GM21528 (cell line): ENCODE measurements at regions not wholly inside any gene's neighbourhood (a gene's known extent, or its start where the extent isn't known, plus 50 kb on each side); places are given as distances from the start of the nearest gene placed in this dataset.

Experiments used
- ATAC-seq: cut with Tn5 transposase; IDR thresholded peaks from one replicate; pipeline ENCODE4 v1.9.1; 2021; ENCODE audit warnings: mild to moderate bottlenecking, moderate library complexity; ENCODE audit not compliant: unreplicated experiment, low FRiP score

DNA sequence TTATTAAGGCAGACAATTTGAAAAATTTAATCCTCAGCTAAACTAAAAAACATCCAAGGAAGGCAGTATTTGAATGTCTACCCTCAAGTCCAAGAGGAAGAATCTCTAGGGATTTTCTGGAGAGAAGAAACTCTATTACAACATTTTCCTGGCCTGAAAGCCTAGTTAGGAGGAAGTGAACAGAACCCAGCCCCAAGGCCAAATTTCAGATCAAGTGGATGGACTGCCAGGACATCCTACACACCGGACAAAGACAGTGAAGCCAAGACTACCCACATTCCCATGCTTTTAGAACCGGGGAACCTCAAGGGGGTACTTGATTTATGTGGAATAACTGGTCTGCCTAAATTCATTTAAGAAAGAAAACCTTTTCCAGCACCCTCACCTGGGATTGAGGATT, 108.9 kb upstream of the MEOX2 start:
- ATAC-seq, result no peak

DNA sequence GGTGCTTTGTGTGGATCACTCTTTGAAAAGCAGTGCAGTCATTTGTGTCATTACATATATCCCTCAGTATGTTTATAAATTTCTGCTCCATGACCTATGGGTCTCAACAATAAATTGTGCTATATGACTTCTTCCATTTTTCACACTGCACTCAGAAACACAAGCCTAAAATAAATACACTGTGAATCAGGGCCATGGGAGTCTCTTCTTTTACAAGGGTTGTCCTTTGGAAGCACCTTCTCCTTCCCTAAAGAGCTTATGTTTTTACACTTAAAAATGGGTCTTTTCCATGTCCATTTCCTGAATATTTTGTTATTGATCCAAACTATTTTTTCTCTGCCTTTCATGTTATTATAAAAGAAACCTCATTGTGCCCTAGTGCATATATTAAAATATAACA, 108.3 kb upstream of the MEOX2 start:
- ATAC-seq, result no peak

DNA sequence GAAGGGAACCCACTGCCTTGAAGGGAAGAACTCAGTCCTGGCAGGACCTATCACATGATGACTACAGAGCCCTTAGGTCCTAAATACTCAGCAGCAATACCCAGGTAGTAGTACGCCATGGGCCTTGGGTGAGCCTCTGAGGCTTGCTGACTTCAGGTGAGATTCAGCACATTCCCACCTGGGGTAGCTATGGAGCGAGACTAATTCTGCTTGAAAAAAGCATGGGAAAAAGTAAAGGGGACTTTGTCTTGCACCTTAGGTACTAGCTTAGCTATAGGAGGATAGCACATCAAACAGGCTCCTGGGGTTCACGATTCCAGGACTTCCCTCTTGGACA, 98.2 kb upstream of the MEOX2 start:
- ATAC-seq, result no peak

DNA sequence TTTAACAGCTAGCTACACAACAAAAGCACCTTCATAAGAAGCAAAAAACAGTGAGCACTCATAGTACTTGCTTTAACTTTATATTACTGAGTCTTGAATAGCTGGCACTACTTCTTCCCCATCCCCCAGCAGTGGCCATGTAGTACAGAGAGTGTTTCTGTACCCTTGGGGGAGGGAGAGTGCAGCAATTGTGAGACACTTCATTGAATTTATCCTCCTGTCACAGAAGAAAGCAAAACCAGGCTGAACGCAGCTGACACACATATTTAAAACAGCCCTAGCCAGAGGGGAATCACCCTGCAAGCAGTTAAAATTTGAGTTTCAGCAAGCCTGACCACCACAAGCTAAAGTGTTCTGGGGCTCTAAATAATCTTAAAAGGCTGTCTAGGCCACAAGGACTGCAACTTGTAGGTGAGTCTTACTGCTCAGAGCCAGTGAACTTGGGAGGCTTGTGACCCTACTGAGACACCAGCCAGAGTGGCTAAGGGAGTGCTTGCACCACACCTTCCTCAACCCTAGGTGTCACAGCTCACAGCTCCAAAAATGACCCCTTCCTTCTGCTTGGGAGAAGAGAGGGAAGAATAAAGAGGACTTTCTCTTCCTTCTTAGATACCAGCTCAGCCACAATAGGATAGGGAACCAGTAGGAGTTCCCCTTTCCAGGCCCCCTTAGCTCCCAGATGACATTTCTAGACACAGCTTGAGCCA, 97.7 kb upstream of the MEOX2 start:
- ATAC-seq, result no peak

DNA sequence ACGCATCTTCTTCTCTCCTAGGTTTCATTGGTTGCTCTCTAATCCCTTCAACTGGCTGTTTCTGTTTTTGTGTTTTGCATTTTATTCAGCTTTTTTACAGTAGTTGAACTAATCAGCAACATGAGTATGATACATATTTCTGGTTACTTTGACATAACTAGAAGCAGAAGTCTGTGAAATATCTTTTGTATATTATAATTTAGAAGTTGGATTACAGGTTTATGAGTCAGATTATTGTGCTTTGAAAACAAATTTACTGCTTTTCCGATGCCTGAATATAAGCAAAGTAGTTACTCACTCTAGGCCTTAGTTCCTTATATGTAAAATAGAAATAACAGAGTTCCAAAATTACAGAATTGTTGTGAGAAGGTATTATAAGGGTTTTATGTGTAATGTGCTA, 96.2 kb upstream of the MEOX2 start:
- ATAC-seq, result no peak

DNA sequence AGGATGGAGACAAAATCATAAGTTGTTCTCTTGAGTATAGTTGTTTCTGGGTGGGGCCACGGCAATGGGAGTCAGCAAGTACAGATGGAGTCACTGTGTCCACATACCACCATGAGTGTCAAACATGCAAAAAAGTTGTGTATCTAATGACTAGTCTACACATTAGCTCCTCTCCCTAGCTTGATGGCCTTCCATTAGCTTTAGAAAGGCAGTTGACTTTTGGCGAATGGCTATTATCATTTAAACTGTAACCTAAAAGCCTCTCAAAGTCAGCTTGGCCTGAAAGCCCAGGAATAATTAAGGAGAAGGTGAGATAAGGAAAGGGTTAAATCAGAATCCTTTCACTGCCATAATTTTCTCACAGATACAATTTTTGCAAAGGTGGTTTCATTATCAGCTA, 95.5 kb upstream of the MEOX2 start:
- ATAC-seq, result no peak

DNA sequence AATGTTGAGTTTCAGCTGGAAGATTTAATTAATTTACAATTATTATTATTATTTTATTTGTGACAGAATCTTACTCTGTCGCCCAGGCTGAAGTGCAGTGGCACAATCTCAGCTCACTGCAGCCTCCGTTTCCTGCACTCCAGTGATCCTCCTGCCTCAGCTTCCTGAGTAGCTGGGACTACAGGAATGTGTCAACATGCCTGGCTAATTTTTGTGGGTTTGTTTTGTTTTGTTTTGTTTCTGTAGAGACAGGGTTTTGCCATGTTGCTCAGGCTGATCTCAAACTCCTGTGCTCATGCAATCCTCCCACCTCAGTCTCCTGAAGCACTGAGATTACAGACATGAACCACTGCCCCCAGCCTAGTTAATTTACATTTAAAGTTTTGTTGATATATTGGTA, 93.8 kb upstream of the MEOX2 start:
- no peak for ATAC-seq

DNA sequence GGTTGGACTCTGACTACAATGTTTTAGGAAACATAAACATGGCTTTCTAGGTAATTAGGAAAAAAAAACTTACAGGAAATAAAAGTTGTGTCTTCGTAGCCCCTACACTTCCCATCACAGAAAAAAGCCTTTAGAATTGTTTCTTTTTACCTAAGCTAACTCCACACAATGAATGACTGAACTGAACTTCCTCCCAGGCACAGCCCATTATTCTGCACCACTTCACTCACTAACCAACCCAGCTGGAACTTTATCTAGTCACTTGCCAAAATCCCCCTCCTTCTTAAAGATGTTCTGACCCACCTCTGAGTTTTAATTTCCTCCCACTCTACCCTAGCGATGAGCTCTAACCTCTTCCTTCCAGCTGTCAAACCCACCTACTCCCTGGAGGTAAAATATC, 91.7 kb upstream of the MEOX2 start:
- no peak for ATAC-seq

DNA sequence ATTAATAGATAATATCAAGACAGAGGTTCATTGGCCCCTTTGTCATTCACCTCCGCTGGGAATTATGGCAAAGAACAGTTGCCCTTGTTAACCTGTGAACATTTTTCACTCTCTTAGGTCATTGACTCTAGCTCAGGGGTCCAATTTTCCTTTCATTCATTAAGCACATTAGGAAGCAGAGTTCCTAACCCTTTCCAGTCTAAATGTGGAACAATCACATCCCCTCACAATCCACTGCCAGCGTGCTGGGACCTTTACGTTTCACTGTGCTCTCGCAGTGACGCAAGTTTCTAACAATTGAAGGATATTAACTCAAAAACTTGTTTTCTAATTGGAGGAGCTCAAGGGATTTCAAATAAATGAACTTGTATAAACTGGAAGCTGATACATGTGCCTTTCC, 79.3 kb upstream of the MEOX2 start:
- no peak for ATAC-seq

DNA sequence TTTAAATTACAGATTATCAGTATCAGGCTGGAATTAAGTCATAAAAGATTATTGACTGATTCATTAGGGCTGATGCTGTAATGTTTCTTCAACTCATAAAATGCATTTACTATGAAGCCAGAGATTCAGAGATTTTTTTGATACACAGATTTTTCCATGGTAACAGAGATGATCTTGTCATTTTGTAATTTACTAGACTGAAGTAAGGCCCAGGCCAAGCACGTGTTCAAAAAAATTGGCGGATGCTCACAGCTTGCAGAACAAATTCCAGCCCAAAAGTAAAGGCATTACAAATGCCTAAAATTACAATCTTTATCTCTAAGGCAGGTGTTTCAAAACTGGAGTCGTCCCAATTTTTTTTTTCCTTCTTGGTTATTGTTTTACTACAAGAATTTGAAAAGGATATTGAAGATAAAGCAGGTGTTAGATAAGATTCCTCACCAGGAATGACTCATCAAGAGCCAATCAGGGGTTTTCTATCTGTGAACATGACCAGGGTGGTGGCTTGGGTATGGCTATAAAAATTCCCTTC, 78.4 kb upstream of the MEOX2 start:
- ATAC-seq, result no peak

DNA sequence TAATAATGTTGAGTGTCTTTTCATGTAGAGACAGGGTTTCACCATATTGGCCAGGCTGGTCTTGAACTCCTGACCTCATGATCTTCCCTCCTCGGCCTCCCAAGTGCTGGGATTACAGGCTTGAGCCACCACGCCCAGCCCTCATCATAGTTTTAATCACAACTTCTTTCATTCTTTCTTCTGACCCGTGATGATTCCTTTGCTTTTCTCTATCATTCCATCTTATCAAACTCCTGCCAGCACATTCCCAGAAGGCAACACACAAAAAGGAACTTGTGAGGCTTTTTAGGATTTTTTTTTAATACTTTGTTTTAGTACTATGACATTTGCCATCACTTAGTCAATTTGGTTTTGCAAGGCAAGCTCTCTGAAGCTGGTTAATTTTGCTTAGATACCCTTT, 77.5 kb upstream of the MEOX2 start:
- ATAC-seq, result no peak

DNA sequence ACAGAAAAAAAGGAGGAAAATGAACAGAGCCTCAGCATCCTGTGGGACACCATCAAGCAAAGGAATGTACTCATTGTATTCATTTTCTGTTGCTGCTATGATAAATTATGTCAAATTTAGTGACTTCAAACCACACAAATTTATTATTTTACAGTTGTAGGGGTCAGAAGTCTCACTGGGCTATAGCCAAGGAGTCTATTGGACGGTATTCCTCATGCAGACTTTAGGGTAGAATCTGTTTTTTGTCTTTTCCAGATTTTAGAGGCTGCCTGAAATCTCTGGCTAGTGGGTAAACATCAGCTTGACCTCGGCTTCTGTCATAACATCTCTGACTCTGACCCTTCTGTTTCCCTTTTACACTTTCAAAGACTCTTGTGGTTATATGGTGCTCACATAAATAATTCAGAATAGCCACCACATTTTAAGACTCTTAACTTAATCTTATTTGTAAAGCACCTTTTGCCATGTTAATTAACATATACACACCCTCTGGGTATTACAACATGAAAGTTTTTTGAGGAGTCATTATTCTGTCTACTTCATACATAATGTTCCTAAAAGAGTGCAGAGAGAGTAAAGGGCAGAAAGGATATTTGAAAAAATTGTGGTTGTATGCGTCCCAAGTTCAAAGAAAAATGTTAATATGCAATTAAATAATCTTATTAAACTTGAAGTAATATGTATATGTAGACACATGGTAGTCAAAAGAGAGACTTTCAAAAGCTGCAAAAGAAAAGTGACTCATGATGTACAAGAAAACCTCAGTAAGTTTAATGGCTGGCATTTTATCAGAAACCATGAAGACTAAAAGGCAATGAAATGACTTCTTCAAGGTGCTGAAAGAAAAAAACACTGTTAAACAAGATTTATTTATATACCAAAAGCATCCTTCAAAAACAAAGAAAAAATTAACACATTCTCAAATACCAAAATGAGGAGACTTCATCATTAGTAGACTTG, 70.8 kb upstream of the MEOX2 start:
- ATAC-seq, result no peak

DNA sequence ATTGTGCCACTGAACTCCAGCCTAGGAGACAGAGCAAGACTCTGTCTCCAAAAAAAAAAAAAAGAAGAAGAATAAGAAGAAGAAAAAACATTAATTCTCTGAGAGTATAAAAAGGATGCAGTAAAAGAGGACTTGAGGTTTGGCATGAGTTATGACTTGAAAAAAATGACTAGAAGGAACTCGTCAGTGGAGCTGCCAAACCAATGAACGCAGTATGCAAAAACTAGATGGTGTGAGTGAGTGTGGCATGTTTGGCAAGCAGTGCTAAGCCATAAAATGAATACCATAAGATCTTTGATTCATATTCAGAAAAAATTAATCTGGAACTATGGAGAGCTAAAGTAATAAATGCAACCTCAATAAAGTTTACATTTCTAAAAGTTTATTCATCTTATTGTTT, 68.6 kb upstream of the MEOX2 start:
- no peak for ATAC-seq

DNA sequence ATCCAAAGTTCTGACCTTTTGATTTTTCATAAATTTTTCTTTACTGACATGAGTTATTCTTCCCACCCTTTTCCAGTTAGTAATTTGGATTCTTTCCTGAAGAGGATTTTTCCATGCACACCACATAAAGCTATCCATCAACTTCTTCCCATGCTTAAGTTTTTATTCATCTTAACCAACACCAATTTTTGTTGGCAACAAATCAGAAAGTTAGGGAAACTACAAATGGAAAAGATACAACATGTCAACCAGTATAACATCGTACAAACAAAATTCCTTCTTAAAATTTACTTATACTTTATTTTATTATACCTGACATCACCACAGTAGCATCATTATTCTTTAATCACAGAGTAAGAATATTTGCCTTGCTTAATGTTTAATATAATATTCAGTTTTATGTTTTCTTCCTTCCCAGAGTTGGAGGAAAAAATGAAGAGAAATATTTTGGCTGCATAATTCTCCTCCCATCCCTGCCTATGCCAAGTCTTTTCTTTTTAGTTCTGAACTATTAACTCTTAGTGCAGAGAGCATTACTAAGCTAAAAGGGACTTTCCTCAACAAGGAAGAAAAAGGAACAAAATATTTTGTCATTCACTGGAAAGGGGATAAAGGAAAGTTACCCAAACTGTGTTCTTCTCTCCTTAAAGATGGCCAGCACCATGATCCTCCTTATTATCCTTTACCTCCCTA, 67.5 kb upstream of the MEOX2 start:
- no peak for ATAC-seq

DNA sequence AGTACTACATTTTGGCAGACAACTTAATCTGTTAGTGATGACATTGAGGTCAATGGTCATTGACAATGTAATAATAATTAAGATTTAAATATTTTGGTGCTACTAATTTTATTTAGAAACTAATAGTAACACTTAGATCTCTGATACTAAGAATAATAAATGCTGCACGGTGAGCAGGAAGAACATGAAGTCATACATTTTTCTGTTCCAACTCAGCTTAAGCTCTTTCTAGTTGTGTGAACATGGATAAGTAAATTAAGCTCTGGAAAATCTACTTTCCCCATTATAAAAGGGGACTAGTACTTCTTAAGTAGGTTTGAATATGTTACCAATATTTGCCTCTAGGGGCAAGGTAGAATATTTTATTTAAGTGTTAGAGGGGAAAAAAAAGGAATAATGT, 65.9 kb upstream of the MEOX2 start:
- ATAC-seq, result no peak

DNA sequence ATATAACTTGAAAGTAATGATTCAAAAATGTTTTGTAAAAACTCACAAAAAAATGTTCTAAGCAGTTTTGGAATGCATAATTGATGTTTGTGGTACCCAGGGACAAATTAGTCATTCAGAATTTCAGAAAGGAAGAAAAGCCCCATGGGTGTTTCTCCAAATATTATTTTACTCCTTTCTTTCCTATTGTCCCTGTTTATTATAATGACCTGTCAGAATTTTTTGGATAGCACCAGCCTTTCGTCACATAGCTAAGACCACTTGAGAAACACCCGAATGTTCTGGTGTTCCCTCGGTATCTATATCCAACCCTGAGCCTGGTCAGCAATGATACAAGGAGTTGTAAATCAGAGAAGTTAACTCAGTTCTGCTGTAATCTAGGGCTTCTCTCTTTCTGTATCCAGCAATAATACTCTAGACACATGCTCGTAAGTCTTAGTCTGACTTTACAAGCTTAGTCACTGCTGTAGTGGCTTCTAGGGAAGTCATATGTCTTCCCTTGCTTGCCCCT, 64.8 kb upstream of the MEOX2 start:
- no peak for ATAC-seq

DNA sequence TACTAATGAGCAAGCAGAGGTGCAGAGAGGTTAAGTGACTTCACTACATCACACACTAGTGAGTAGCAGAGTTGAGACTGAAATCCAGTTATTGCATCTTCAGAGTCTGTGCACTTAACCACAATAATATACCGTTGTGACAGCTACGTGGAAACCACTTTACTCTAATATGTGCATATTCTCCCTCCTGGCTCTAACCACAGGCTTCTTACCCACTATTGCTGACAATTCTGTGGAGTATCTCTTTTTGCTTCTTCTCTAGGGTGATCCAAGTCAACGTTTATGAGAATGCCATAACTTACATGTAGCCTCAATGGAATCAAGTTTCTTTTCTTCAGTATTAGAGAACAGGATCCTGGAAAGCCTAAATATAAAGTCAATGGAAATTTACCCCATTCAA, 64.2 kb upstream of the MEOX2 start:
- ATAC-seq, result no peak

DNA sequence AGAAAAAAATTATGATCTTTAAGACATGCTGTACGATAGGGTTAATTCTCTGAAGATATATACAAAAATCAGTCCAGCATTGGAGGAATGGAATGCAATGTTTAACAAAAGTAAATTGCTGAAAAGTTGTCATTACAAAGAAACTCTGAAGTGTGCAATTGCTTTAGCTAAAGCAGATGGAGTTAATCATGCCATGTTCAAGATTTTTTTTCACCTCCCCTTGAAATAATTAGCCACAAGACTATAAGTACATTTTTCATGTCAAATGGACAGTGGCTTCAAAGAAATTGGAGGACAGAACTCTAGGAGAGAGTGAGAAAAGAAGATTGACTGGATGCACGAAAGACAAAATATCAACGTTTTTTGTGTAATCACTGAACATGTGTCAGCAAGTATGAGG, 63.1 kb upstream of the MEOX2 start:
- no peak for ATAC-seq

DNA sequence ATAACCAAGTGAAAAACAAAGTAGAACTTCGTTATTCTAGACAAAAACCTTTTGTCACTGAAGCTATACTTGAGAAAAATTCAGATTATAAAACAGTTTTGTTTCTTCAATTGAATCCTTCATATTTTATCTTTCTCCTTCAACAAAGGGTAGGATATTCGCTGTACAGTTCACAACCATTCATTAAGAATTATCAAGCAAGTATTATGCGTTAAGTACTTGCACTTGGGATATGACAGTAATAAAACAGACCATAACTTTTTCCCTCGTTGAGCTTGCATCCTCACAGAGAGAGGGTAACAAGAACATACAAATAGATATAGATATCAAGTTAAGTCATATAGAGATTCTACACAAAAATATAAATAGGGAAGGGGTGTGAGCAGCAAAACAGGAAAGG, 61.2 kb upstream of the MEOX2 start:
- ATAC-seq, result no peak

DNA sequence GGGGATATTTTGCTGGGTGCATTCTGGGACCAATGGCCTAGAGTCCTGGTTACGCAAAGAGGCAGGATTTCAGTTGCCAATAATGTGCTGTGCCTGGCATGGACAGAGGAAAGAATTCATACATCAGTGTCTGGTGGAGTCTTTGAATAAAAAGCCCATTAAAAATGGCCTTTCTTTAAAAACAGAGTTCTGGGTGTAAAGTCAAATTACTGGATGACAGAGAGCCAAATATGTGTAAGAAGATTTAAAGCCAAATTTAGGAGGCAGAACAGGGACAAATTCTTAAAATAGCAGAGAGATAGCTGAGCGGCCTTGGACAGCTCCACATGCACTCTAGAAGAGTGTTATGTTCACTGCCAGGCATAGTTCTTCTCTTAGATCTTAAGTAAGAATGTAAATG, 60.8 kb upstream of the MEOX2 start:
- no peak for ATAC-seq

DNA sequence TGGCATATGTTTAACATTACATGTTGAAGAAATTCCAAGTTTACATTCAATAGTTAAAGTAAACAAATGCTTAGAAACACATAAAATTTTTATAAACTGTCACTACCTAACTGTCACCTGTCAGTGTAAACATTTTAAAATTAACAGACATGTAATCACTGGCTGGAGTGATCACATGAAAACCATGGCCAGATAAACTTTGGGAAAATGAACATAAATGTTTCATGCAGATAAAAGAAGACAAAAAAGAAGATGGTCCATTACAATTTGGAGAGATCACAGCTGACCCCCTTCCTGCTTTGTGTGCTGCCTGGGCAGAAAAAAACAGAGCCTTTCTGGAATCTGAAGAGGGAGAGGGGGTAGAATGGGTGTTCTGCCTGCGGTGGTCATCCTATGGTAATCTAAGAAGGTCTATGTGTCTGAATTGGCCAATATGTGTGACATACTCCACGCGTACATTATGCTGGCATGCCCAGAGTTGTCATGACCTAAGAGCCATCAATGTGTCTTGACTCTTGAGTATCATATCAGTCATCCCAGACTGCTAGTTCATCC, 57.5 kb upstream of the MEOX2 start:
- no peak for ATAC-seq
